GM12878 (cell line): ENCODE measurements at regions not wholly inside any gene's neighbourhood (a gene's known extent, or its start where the extent isn't known, plus 50 kb on each side); places are given as distances from the start of the nearest gene placed in this dataset.

ENCODE experiments used
- ATAC-seq: fragments of 200-7000 bp; cut with Tn5 transposase; 3 replicates; pipeline ENCODE4 v1.9.1; 2020; ENCODE audit warnings: mild to moderate bottlenecking, moderate library complexity
- BruUV-seq: library from RNA; stranded (reverse); fragments of 400-500 nt; replicated peaks from 2 replicates; lab custom pipeline; 2021; lab: Mats Ljungman, UMichigan
- CTCF ChIA-PET: fragments of 300-600 bp; sonication (Branson Sonifier 250); formaldehyde crosslinking; extraction: SDS; loops from one replicate; lab custom pipeline; 2021; ENCODE audit warnings: inconsistent platforms; lab: Yijun Ruan, JAX
- POLR2A ChIA-PET: fragments of 350-600 bp; formaldehyde crosslinking; extraction: SDS; loops from one replicate; lab custom pipeline; 2021; ENCODE audit warnings: inconsistent platforms; lab: Charles Lee
- RAD21 ChIA-PET: fragments of 300-600 bp; sonication (Branson Sonifier 250); formaldehyde crosslinking; loops from one replicate; lab custom pipeline; 2023; ENCODE audit warnings: antibody characterized with exemption; ENCODE audit not compliant: unreplicated experiment; lab: Charles Lee
- SMC1A ChIA-PET: fragments of 300-600 bp; sonication (Branson Sonifier 250); formaldehyde crosslinking; loops from one replicate; lab custom pipeline; 2023; ENCODE audit not compliant: unreplicated experiment, uncharacterized antibody; lab: Charles Lee
- DNase-seq: peaks from one replicate; pipeline ENCODE4 v3.0.0-alpha.2; 2011; ENCODE audit warnings: low read depth, low spot score
- FAIRE-seq: peaks from 3 replicates; lab custom pipeline; 2011; peaks lifted over from hg19 to GRCh38; lab: Jason Lieb, UNC
- H2AFZ ChIP-seq: 2 replicates; pipeline ENCODE4 v1.6.0; 2011; ENCODE audit warnings: low read depth, low read length, control low read depth; ENCODE audit not compliant: control insufficient read depth
- H3K27ac ChIP-seq: 2 replicates; pipeline ENCODE4 v1.5.1; 2011; ENCODE audit warnings: control low read depth; ENCODE audit not compliant: control insufficient read depth, insufficient read depth
- H3K27me3 ChIP-seq, 2 experiments: replicated peaks in 1 of 2; 2 replicates each; pipeline versions ENCODE4 v1.6.0 to v1.6.1; 2011; ENCODE audit warnings: low read length in 1 of 2; ENCODE audit not compliant: control insufficient read depth in 2 of 2, insufficient read depth in 2 of 2
- H3K36me3 ChIP-seq, 2 experiments: 2 replicates each; pipeline ENCODE4 v1.5.1; 2011; ENCODE audit warnings: low read length in 1 of 2; ENCODE audit not compliant: control insufficient read depth in 2 of 2, insufficient read depth in 2 of 2
- H3K4me1 ChIP-seq: 2 replicates; pipeline ENCODE4 v1.6.1; 2011; ENCODE audit warnings: mild to moderate bottlenecking, low read length, moderate library complexity, mixed read lengths; ENCODE audit not compliant: control insufficient read depth, insufficient read depth
- H3K4me2 ChIP-seq: 2 replicates; pipeline ENCODE4 v1.6.0; 2011; ENCODE audit warnings: control low read depth; ENCODE audit not compliant: control insufficient read depth, insufficient read depth
- H3K4me3 ChIP-seq: fragments of 200-600 bp; sonication (generic); 2 replicates; pipeline ENCODE4 v1.5.1; 2016
- H3K79me2 ChIP-seq: 2 replicates; pipeline ENCODE4 v1.6.0; 2011; ENCODE audit warnings: low read length; ENCODE audit not compliant: control insufficient read depth, insufficient read depth
- H3K9ac ChIP-seq: 2 replicates; pipeline ENCODE4 v1.8.0; 2011; ENCODE audit warnings: low read length, control low read depth, mixed read lengths; ENCODE audit not compliant: control insufficient read depth, insufficient read depth
- H3K9me3 ChIP-seq: replicated peaks from 3 replicates; pipeline ENCODE4 v1.5.1; 2011; ENCODE audit warnings: mild to moderate bottlenecking, low read length; ENCODE audit not compliant: control insufficient read depth, insufficient read depth
- H4K20me1 ChIP-seq: 2 replicates; pipeline ENCODE4 v1.6.0; 2011; ENCODE audit not compliant: control insufficient read depth, insufficient read depth
- ATF2 ChIP-seq: IDR thresholded peaks from 2 replicates; pipeline ENCODE4 v1.6.1; 2012; ENCODE audit warnings: low read length, inconsistent platforms
- BCLAF1 ChIP-seq: fragments of 450-650 bp; IDR thresholded peaks from 2 replicates; pipeline ENCODE4 v1.6.1; 2017; ENCODE audit warnings: antibody characterized with exemption, mild to moderate bottlenecking, moderate library complexity
- BRCA1 ChIP-seq: IDR thresholded peaks from 2 replicates; pipeline ENCODE4 v1.6.1; 2011; ENCODE audit warnings: low read depth, low read length, improper control_type of control experiment
- CEBPB ChIP-seq, 2 experiments: fragments of 150-350 bp in 1 of 2; IDR thresholded peaks; 2 replicates each; pipeline ENCODE4 v1.6.1; 2012 to 2014; ENCODE audit warnings: low read depth in 2 of 2, low read length in 2 of 2, borderline replicate concordance in 1 of 2, inconsistent platforms in 1 of 2
- KDM1A ChIP-seq: fragments of 200-600 bp; sonication (generic); IDR thresholded peaks from 2 replicates; pipeline ENCODE4 v1.6.1; 2016; ENCODE audit warnings: borderline replicate concordance
- NR2C2 ChIP-seq: IDR thresholded peaks from 2 replicates; pipeline ENCODE4 v1.6.1; 2011; ENCODE audit warnings: borderline replicate concordance, low read depth; ENCODE audit not compliant: control insufficient read depth, insufficient read length
- POU2F2 ChIP-seq: IDR thresholded peaks from 3 replicates; pipeline ENCODE4 v1.6.1; 2011; ENCODE audit warnings: low read depth, mild to moderate bottlenecking, low read length, borderline replicate concordance
- SP1 ChIP-seq: IDR thresholded peaks from one replicate; pipeline ENCODE4 v1.6.1; 2011; ENCODE audit warnings: low read depth, low read length
- ZNF274 ChIP-seq: IDR thresholded peaks from one replicate; pipeline ENCODE4 v1.8.0; 2011; ENCODE audit not compliant: insufficient read length, insufficient read depth
- ZNF687 ChIP-seq: fragments of 450-650 bp; IDR thresholded peaks from 2 replicates; pipeline ENCODE4 v1.6.1; 2017; ENCODE audit warnings: mild to moderate bottlenecking, moderate library complexity
- WGBS: methylation state at CpG from one replicate; pipeline ENCODE4 v1.1.6; 2016; ENCODE audit warnings: low lambda C conversion rate; ENCODE audit not compliant: insufficient replicate concordance, insufficient coverage; ENCODE audit errors: missing lambda C conversion rate; 5-methylcytosine and 5-hydroxymethylcytosine counted together
- in situ Hi-C: fragments of 300-500 bp; cut with MboI; formaldehyde crosslinking; loops from 9 replicates; pipeline ENCODE4 v1.14.3; 2018; ENCODE audit warnings: mixed read lengths
- intact Hi-C: fragments of 100-400 bp; cut with micrococcal nuclease; formaldehyde crosslinking; loops from one replicate; pipeline ENCODE4 v1.14.2; 2022; ENCODE audit not compliant: unreplicated experiment

- CTCF ChIA-PET, result no interaction called here
- no peaks in the 10 kb centered on the region for H3K4me1 ChIP-seq
- intact Hi-C loops (no loop called here), in situ Hi-C loops (no loop called here)
- SMC1A ChIA-PET, result no interaction called here
- H3K36me3 ChIP-seq, result no peaks in the 10 kb centered on the region
- H3K79me2 ChIP-seq, result no peaks in the 10 kb centered on the region
- no peak overlapping the region for H3K4me2 ChIP-seq
- TF ChIP-seq POU2F2, result no peak
- H3K9ac ChIP-seq, result no peak overlapping the region
- no peaks in the 10 kb centered on the region for H3K9me3 ChIP-seq
- ATAC-seq (no peak), DNase-seq (no peak), FAIRE-seq (no peak)
- H2AFZ ChIP-seq, result no peak overlapping the region
- no peak overlapping the region for H3K27ac ChIP-seq
- BruUV-seq, result no TSS peak
- no peak overlapping the region for H3K4me3 ChIP-seq
- WGBS, result 67% methylated on average over 10 of the region's 10 CpGs
- H3K27me3 ChIP-seq, result no peaks in the 10 kb centered on the region
- RAD21 ChIA-PET, result no interaction called here
- POLR2A ChIA-PET, result no interaction called here
- H4K20me1 ChIP-seq, result no peaks in the 10 kb centered on the region
These were observed 126.1 kb upstream of the SNTG2 start for GRCh38 chr2:824524-824923.

- Histone ChIP-seq H3K27ac (no peak overlapping the region), H3K27me3 (no peaks in the 10 kb centered on the region; a peak in 1 of 4 replicates), H3K4me2 (no peak overlapping the region), H3K9ac (no peak overlapping the region), H3K79me2 (no peaks in the 10 kb centered on the region), H4K20me1 (no peaks in the 10 kb centered on the region), H2AFZ (no peak overlapping the region), H3K4me3 (no peak overlapping the region), H3K9me3 (no peaks in the 10 kb centered on the region), H3K36me3 (no peaks in the 10 kb centered on the region), H3K4me1 (no peaks in the 10 kb centered on the region)
- POLR2A ChIA-PET, result no interaction called here
- 50% methylated on average over 19 of the region's 19 CpGs for WGBS
- no TSS peak for BruUV-seq
- ATAC-seq (no peak), DNase-seq (no peak), FAIRE-seq (no peak)
- SMC1A ChIA-PET, result no interaction called here
- RAD21 ChIA-PET, result no interaction called here
- in situ Hi-C loops, result no loop called here
- CTCF ChIA-PET, result no interaction called here
- intact Hi-C loops, result no loop called here
- TF ChIP-seq ZNF274 (no peak), BRCA1 (no peak), ZNF687 (no peak), SP1 (no peak), ATF2 (no peak), KDM1A (no peak), BCLAF1 (no peak), NR2C2 (no peak), CEBPB (IDR thresholded peaks at IDR 0.05; ENCODE audit: borderline replicate concordance in 1 of 2, low read depth in 2 of 2, low read length in 2 of 2) (no peak)
These were observed 129.1 kb upstream of the SNTG2 start for GRCh38 chr2:821546-821945.
